D721Med (cell line): ENCODE measurements at regions not wholly inside any gene's neighbourhood (a gene's known extent, or its start where the extent isn't known, plus 50 kb on each side); places are given as distances from the start of the nearest gene placed in this dataset.

Experiments
- DNase-seq: peaks from one replicate; pipeline ENCODE4 v3.0.0; 2011; ENCODE audit warnings: low spot score; ENCODE audit not compliant: insufficient read length
- FAIRE-seq: peaks from 2 replicates; lab custom pipeline; 2011; peaks lifted over from hg19 to GRCh38; lab: Jason Lieb, UNC
- CTCF ChIP-seq: IDR thresholded peaks from 2 replicates; pipeline ENCODE4 v1.5.1; 2012; ENCODE audit warnings: mild to moderate bottlenecking, control low read depth; ENCODE audit not compliant: insufficient read depth; ENCODE audit errors: missing control alignments

DNA sequence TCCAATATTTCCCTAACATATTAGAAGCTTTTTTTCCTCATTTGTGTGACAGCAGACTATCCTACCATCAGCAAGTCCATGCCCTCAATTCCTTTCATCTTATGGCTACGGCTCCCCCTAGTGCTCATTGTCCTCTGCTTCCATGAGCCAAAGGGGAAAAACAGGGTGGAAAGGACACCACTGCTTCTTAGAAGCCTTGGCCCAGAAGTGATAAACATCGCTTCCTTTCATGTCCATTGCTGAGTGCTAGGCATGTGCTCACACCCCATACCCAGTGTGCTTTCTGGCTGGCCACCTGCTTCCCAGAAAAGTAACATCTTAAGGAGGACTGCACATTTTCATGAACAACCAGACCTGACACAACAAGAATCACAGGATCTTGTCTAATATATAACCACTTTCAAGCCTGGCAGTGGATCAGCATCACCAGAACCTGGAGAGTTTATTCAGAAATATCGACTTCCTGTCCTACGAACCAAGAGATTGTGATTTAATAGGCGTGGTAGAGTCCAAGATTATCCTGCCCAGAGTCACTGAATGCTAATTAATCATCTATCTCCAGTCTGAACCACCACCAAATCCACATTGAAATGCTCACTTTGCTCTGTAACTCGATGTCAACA, 650.5 kb upstream of the SORCS1 start:
- FAIRE-seq (no peak), DNase-seq (no peak)
- TF ChIP-seq CTCF: peak; percentile 90

- FAIRE-seq: no peak
- TF ChIP-seq CTCF: no peak
- no peak for DNase-seq
These were observed 649.1 kb upstream of the SORCS1 start for GRCh38 chr10:107813451-107814162.

GRCh38 chr10:107809889-107810288, 645.4 kb upstream of the SORCS1 start:
- no peak for FAIRE-seq
- no peak for TF ChIP-seq CTCF

GRCh38 chr10:107807836-107808235, 643.3 kb upstream of the SORCS1 start:
- no peak for FAIRE-seq

More at GRCh38 chr10:107809889-107810288, 645.4 kb upstream of the SORCS1 start:
- DNase-seq: no peak

GRCh38 chr10:107806026-107806425, 641.5 kb upstream of the SORCS1 start:
- FAIRE-seq: no peak

More at GRCh38 chr10:107807836-107808235, 643.3 kb upstream of the SORCS1 start:
- no peak for DNase-seq
- no peak for TF ChIP-seq CTCF

GRCh38 chr10:107803546-107803945, 639.0 kb upstream of the SORCS1 start:
- no peak for DNase-seq
- FAIRE-seq: no peak
- TF ChIP-seq CTCF: no peak

More at GRCh38 chr10:107806026-107806425, 641.5 kb upstream of the SORCS1 start:
- no peak for DNase-seq
- TF ChIP-seq CTCF: no peak

DNA sequence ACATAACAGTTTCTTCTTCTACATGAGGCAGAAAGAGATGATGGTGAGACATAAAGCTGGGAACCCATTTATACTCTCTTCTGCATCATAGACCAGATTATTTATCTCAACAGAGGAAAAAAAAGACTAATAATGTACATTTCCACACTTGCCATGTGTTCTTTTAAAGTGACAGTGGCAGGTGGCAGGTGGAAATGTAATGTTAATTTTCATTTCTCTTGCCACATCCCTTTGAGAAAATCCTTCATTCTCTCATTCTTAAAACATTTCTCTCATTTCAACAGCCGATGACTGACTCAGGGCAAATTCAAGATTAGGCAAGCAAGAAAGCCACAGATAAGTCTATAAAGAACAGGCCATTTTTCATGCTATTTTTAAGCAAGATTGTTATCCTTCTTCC, 635.6 kb upstream of the SORCS1 start:
- no peak for DNase-seq
- no peak for TF ChIP-seq CTCF
- no peak for FAIRE-seq
